ENCODE measurements at regions not wholly inside any gene's neighbourhood (a gene's known extent, or its start where the extent isn't known, plus 50 kb on each side); places are given as distances from the start of the nearest gene placed in this dataset.

GRCh38 chr13:66200555-66200954 lies 1029.6 kb downstream of the PCDH9 start:
- no peak overlapping the region for H3K27ac ChIP-seq
- H3K27me3 ChIP-seq (replicated peaks; ENCODE audit: insufficient read depth): no peaks in the 10 kb centered on the region
- TF ChIP-seq, protein P1, sequence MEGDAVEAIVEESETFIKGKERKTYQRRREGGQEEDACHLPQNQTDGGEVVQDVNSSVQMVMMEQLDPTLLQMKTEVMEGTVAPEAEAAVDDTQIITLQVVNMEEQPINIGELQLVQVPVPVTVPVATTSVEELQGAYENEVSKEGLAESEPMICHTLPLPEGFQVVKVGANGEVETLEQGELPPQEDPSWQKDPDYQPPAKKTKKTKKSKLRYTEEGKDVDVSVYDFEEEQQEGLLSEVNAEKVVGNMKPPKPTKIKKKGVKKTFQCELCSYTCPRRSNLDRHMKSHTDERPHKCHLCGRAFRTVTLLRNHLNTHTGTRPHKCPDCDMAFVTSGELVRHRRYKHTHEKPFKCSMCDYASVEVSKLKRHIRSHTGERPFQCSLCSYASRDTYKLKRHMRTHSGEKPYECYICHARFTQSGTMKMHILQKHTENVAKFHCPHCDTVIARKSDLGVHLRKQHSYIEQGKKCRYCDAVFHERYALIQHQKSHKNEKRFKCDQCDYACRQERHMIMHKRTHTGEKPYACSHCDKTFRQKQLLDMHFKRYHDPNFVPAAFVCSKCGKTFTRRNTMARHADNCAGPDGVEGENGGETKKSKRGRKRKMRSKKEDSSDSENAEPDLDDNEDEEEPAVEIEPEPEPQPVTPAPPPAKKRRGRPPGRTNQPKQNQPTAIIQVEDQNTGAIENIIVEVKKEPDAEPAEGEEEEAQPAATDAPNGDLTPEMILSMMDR (IDR thresholded peaks at IDR 0.05): no peak
- DNase-seq (ENCODE audit: low spot score): no peak
- no peaks in the 10 kb centered on the region for H3K9me3 ChIP-seq
- H3K36me3 ChIP-seq: no peaks in the 10 kb centered on the region
- no peaks in the 10 kb centered on the region for H3K4me1 ChIP-seq (ENCODE audit: control insufficient read depth in 1 of 2, low read depth in 2 of 2)
- ATAC-seq (ENCODE audit: insufficient number of reproducible peaks, low FRiP score, low read depth): no peak
- H3K4me3 ChIP-seq: no peak overlapping the region

GRCh38 chr13:66195238-66195637 lies 1034.9 kb downstream of the PCDH9 start:
- H3K4me1 ChIP-seq (ENCODE audit: control insufficient read depth in 1 of 2, low read depth in 2 of 2): peaks cover 0 to 3% of the 10 kb centered on the region in 2 donors
- no peaks in the 10 kb centered on the region for H3K36me3 ChIP-seq
- TF ChIP-seq, protein P1 (IDR thresholded peaks at IDR 0.05): no peak
- H3K27ac ChIP-seq: no peak overlapping the region
- no peak overlapping the region for H3K4me3 ChIP-seq
- no peaks in the 10 kb centered on the region for H3K9me3 ChIP-seq
- H3K27me3 ChIP-seq (replicated peaks; ENCODE audit: insufficient read depth): no peaks in the 10 kb centered on the region
- DNase-seq (ENCODE audit: low spot score) (no peak), ATAC-seq (ENCODE audit: insufficient number of reproducible peaks, low FRiP score, low read depth) (no peak)

- no peaks in the 10 kb centered on the region for H3K36me3 ChIP-seq
- H3K4me1 ChIP-seq (ENCODE audit: control insufficient read depth in 1 of 2, low read depth in 2 of 2): peaks cover 0 to 3% of the 10 kb centered on the region in 2 donors
- ATAC-seq (ENCODE audit: insufficient number of reproducible peaks, low FRiP score, low read depth): no peak
- no peak overlapping the region for H3K4me3 ChIP-seq
- TF ChIP-seq, protein P1 (IDR thresholded peaks at IDR 0.05): no peak
- H3K27ac ChIP-seq: no peak overlapping the region
- no peaks in the 10 kb centered on the region for H3K27me3 ChIP-seq (replicated peaks; ENCODE audit: insufficient read depth)
- no peaks in the 10 kb centered on the region for H3K9me3 ChIP-seq
- DNase-seq (ENCODE audit: low spot score): no peak
These were observed 1040.2 kb downstream of the PCDH9 start for GRCh38 chr13:66189986-66190385.

- TF ChIP-seq, protein P1 (IDR thresholded peaks at IDR 0.05): no peak
These were observed 1049.3 kb downstream of the PCDH9 start for GRCh38 chr13:66180836-66181235.

DNA sequence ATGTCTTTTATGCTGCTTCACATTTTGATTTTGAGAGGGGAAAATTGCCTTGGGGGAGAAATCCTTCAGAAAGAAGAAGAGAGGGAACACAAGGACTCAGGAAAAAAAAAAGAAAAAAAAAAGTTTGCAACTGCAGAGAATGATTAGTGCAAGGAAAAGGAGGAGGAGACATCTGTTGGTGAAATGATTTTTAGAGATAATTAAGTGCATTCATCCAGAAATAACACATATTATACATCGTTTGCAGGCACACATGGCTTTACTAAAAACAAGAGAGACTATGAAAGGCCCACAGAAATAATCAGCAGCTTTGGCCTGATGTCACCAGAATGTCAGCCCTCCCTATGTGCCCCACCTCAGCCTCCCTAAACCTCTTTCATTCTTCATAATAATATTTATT lies 1058.2 kb downstream of the PCDH9 start:
- H3K4me3 ChIP-seq: no peak overlapping the region
- peaks cover 0 to 3% of the 10 kb centered on the region in 2 donors for H3K4me1 ChIP-seq (ENCODE audit: control insufficient read depth in 1 of 2, low read depth in 2 of 2)
- H3K27ac ChIP-seq: no peak overlapping the region
- no peaks in the 10 kb centered on the region for H3K36me3 ChIP-seq
- no peaks in the 10 kb centered on the region for H3K27me3 ChIP-seq (replicated peaks; ENCODE audit: insufficient read depth)
- H3K9me3 ChIP-seq: no peaks in the 10 kb centered on the region
- ATAC-seq (ENCODE audit: insufficient number of reproducible peaks, low FRiP score, low read depth) (no peak), DNase-seq (ENCODE audit: low spot score) (no peak)
- TF ChIP-seq, protein P1 (IDR thresholded peaks at IDR 0.05): no peak

More at GRCh38 chr13:66180836-66181235, 1049.3 kb downstream of the PCDH9 start:
- Histone ChIP-seq H3K4me3 (no peak overlapping the region), H3K9me3 (no peaks in the 10 kb centered on the region), H3K4me1 (ENCODE audit: control insufficient read depth in 1 of 2, low read depth in 2 of 2) (peaks cover 0 to 4% of the 10 kb centered on the region in 2 donors), H3K27me3 (replicated peaks; ENCODE audit: insufficient read depth) (no peaks in the 10 kb centered on the region), H3K36me3 (no peaks in the 10 kb centered on the region), H3K27ac (no peak overlapping the region)
- ATAC-seq (ENCODE audit: insufficient number of reproducible peaks, low FRiP score, low read depth): no peak
- DNase-seq (ENCODE audit: low spot score): no peak
